ENCODE measurements at regions not wholly inside any gene's neighbourhood (a gene's known extent, or its start where the extent isn't known, plus 50 kb on each side); places are given as distances from the start of the nearest gene placed in this dataset.

GRCh38 chr9:130772185-130772584 lies 62.9 kb upstream of the ABL1 start:
- Histone ChIP-seq H3K9me3 (replicated peaks; ENCODE audit: control insufficient read depth, insufficient read depth, low read length) (peaks cover 2% of the 10 kb centered on the region), H3K27me3 (replicated peaks in 1 of 2; ENCODE audit: control insufficient read depth in 2 of 2, insufficient read depth in 2 of 2, low read length in 1 of 2) (no peaks in the 10 kb centered on the region), H3K79me2 (ENCODE audit: control insufficient read depth, insufficient read depth, low read length) (peaks cover 10% of the 10 kb centered on the region), H3K4me1 (ENCODE audit: control insufficient read depth, insufficient read depth, low read length) (peaks cover 13% of the 10 kb centered on the region), H2AFZ (ENCODE audit: control insufficient read depth, low read depth, low read length) (no peak overlapping the region), H4K20me1 (ENCODE audit: control insufficient read depth, insufficient read depth) (no peaks in the 10 kb centered on the region), H3K4me2 (ENCODE audit: control insufficient read depth, insufficient read depth) (no peak overlapping the region), H3K36me3 (ENCODE audit: control insufficient read depth in 2 of 2, insufficient read depth in 2 of 2, low read length in 1 of 2) (no peaks in the 10 kb centered on the region), H3K4me3 (no peak overlapping the region), H3K27ac (ENCODE audit: control insufficient read depth, insufficient read depth) (no peak overlapping the region), H3K9ac (ENCODE audit: control insufficient read depth, insufficient read depth, low read length) (no peak overlapping the region)
- DNase-seq (ENCODE audit: low read depth, low spot score) (no peak), ATAC-seq (no peak), FAIRE-seq (no peak)
- ChIA-PET POLR2A (interaction anchor here (0.7 kb wide), 1 partner anchor 33 kb away, joined by 3 read pairs; no protein-coding TSS in a partner anchor), CTCF (interaction anchor here (0.5 to 8.5 kb wide), 17 partner anchors 8 to 274 kb away, joined by 3 to 190 read pairs (median 5); no protein-coding TSS in a partner anchor), RAD21 (ENCODE audit: unreplicated experiment) (interaction anchor here (1.2 to 3.2 kb wide), 6 partner anchors 53 to 98 kb away, joined by 3 to 28 read pairs (median 4); no protein-coding TSS in a partner anchor), SMC1A (ENCODE audit: uncharacterized antibody, unreplicated experiment) (interaction anchor here (1.1 to 2.9 kb wide), 13 partner anchors 13 to 154 kb away, joined by 3 to 18 read pairs (median 6); no protein-coding TSS in a partner anchor)
- BruUV-seq (replicated peaks): no TSS peak
- in situ Hi-C loops (cut with MboI) (loop anchor here (5.0 kb wide), 2 partner anchors 90 to 170 kb away; no protein-coding TSS in a partner anchor), intact Hi-C loops (cut with micrococcal nuclease; ENCODE audit: unreplicated experiment) (no loop called here)
- TF ChIP-seq ZSCAN29 (IDR thresholded peaks at IDR 0.05) (no peak), HDAC6 (IDR thresholded peaks at IDR 0.05; ENCODE audit: unreplicated experiment) (no peak), RCOR1 (conservative IDR thresholded peaks at IDR 0.05; ENCODE audit: low read depth, low read length) (no peak), NR2C1 (IDR thresholded peaks at IDR 0.05) (no peak), EGR1 (IDR thresholded peaks at IDR 0.05; ENCODE audit: borderline replicate concordance in 1 of 2, low read depth in 2 of 2, low read length in 2 of 2) (no peak), PAX8 (IDR thresholded peaks at IDR 0.05) (no peak)
- WGBS (ENCODE audit: insufficient coverage, insufficient replicate concordance, low lambda C conversion rate, missing lambda C conversion rate): 98% methylated on average over 3 of the region's 3 CpGs

GRCh38 chr9:130774183-130774582 lies 60.9 kb upstream of the ABL1 start:
- H3K4me3 ChIP-seq: no peak overlapping the region
- no peak for FAIRE-seq
- ChIA-PET SMC1A (ENCODE audit: uncharacterized antibody, unreplicated experiment) (interaction anchor here (1.3 to 2.9 kb wide), 5 partner anchors 13 to 153 kb away, joined by 3 to 10 read pairs (median 4); no protein-coding TSS in a partner anchor), RAD21 (ENCODE audit: unreplicated experiment) (no interaction called here), POLR2A (no interaction called here), CTCF (interaction anchor here (0.7 to 1.6 kb wide), 7 partner anchors 9 to 275 kb away, joined by 3 to 5 read pairs (median 3); no protein-coding TSS in a partner anchor)
- intact Hi-C loops (cut with micrococcal nuclease; ENCODE audit: unreplicated experiment): no loop called here
- H3K27me3 ChIP-seq (replicated peaks in 1 of 2; ENCODE audit: control insufficient read depth in 2 of 2, insufficient read depth in 2 of 2, low read length in 1 of 2): no peaks in the 10 kb centered on the region
- in situ Hi-C loops (cut with MboI): loop anchor here (5.0 kb wide), 2 partner anchors 88 to 168 kb away; no protein-coding TSS in a partner anchor
- H3K27ac ChIP-seq (ENCODE audit: control insufficient read depth, insufficient read depth): no peak overlapping the region
- peaks cover 2% of the 10 kb centered on the region for H3K9me3 ChIP-seq (replicated peaks; ENCODE audit: control insufficient read depth, insufficient read depth, low read length)
- H3K79me2 ChIP-seq (ENCODE audit: control insufficient read depth, insufficient read depth, low read length): no peaks in the 10 kb centered on the region; the same call in 1 of the 2 replicates
- H3K4me2 ChIP-seq (ENCODE audit: control insufficient read depth, insufficient read depth): no peak overlapping the region
- no peak overlapping the region for H2AFZ ChIP-seq (ENCODE audit: control insufficient read depth, low read depth, low read length)
- no peaks in the 10 kb centered on the region for H3K36me3 ChIP-seq (ENCODE audit: control insufficient read depth in 2 of 2, insufficient read depth in 2 of 2, low read length in 1 of 2)
- TF ChIP-seq YBX1 (IDR thresholded peaks at IDR 0.05) (no peak), SKIL (IDR thresholded peaks at IDR 0.05; ENCODE audit: low read depth, poor library complexity, severe bottlenecking) (no peak)
- H3K9ac ChIP-seq (ENCODE audit: control insufficient read depth, insufficient read depth, low read length): no peak overlapping the region
- WGBS (ENCODE audit: insufficient coverage, insufficient replicate concordance, low lambda C conversion rate, missing lambda C conversion rate): 79% methylated on average over 3 of the region's 3 CpGs
- no peak for DNase-seq (ENCODE audit: low read depth, low spot score)
- H4K20me1 ChIP-seq (ENCODE audit: control insufficient read depth, insufficient read depth): no peaks in the 10 kb centered on the region; the same call in 1 of the 2 replicates
- BruUV-seq (replicated peaks): no TSS peak
- no peak for ATAC-seq
- no peaks in the 10 kb centered on the region for H3K4me1 ChIP-seq (ENCODE audit: control insufficient read depth, insufficient read depth, low read length)

Measured in GM12878 (cell line).